ENCODE measurements at regions not wholly inside any gene's neighbourhood (a gene's known extent, or its start where the extent isn't known, plus 50 kb on each side); places are given as distances from the start of the nearest gene placed in this dataset.
A peak's percentile ranks its signal among the peaks of the same experiment; 100 is the strongest.

DNA sequence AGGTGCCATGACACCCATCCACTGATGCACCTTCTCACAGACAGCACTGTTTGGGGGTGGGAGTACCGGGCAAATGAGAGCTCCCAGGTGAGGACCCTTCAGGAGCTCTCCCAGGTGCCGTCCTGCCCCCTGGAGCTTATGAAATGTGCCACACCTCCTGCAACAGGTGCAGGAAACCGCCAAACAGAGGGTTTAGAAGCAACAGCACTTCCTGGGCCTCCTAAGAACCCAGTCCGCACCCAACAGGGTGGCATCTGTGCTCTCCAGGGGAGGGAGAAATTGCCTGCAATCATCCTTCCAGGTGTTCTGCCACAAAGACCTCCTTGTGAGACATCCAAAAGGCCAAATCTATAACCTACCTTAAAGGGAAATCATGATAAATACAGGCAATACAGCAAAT lies 87.7 kb upstream of the ATP1B1 start:
- Mint-ChIP-seq H3K27ac (no peak overlapping the region), H3K9me3 (peaks cover 1% of the 10 kb centered on the region), H3K27me3 (peaks cover 5% of the 10 kb centered on the region), H3K4me3 (no peak overlapping the region), H3K36me3 (ENCODE audit: low read depth) (no peaks in the 10 kb centered on the region), H3K4me1 (ENCODE audit: low read depth) (peaks cover 18% of the 10 kb centered on the region)
- intact Hi-C loops (cut with micrococcal nuclease) = no loop called here

DNA sequence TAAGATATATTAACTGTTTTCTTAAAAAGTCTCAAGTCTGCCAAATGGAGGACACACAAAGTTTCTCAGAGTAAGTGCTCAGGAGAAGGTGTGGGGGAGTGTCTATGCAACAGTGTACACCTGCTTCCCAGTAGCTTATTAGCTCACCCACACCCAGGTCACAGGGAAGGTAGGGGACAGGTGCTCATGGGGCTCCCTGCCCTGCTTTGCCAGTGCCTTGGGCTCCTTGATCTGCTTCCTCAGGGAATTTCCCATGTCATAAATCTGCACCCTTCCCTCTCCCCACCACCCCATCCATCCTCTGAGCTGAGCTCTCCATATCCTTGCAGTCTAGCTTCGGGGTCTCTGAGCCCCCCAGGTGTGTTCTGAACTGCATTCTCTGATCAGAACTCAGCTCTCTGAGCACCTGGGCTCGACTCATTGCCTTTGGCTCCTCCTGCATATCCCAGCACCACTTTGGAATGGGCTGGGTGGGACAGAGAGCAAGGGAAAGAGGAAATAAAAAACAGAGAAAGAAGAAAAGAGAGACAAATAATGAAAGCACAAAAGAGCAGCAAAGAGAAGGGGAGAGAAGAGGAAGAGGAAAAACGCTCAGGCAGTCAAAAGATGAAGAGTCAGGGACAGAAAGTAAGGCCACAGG lies 87.0 kb upstream of the ATP1B1 start:
- Mint-ChIP-seq H3K9me3 (peaks cover 9% of the 10 kb centered on the region), H3K27me3 (peaks cover 7% of the 10 kb centered on the region), H3K4me3 (no peak overlapping the region), H3K36me3 (ENCODE audit: low read depth) (no peaks in the 10 kb centered on the region), H3K27ac (no peak overlapping the region), H3K4me1 (ENCODE audit: low read depth) (peaks cover 18% of the 10 kb centered on the region)
- intact Hi-C loops (cut with micrococcal nuclease) = no loop called here

GRCh38 chr1:169020684-169021083 lies 85.8 kb upstream of the ATP1B1 start:
- H3K4me3 Mint-ChIP-seq = no peak overlapping the region
- H3K36me3 Mint-ChIP-seq (ENCODE audit: low read depth) = no peaks in the 10 kb centered on the region
- intact Hi-C loops (cut with micrococcal nuclease) = no loop called here
- H3K4me1 Mint-ChIP-seq (ENCODE audit: low read depth) = peaks cover 18% of the 10 kb centered on the region
- H3K9me3 Mint-ChIP-seq = peaks cover 10% of the 10 kb centered on the region
- H3K27me3 Mint-ChIP-seq = peaks cover 7% of the 10 kb centered on the region
- H3K27ac Mint-ChIP-seq = no peak overlapping the region

DNA sequence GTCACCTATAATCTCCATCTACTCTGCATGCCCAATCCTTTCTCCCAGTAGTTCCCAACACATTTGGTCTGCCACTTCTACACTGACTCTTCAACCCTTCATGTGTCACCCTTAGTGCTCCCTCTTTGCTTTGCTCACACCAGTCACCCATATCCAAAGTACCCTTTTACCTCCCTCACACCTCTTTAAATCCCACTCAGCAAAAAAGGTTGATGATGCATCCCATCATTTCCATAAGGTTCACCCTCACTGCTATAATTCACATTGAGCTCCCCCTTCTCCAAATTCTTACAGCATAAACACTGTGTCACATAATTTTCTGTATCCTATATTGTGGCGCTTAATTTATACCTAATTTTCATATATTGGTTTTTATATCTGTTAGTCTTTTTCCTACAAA lies 83.8 kb upstream of the ATP1B1 start:
- Mint-ChIP-seq H3K27ac (no peak overlapping the region), H3K4me3 (no peak overlapping the region), H3K9me3 (peaks cover 10% of the 10 kb centered on the region), H3K27me3 (peaks cover 5% of the 10 kb centered on the region), H3K36me3 (ENCODE audit: low read depth) (no peaks in the 10 kb centered on the region), H3K4me1 (ENCODE audit: low read depth) (peaks cover 7% of the 10 kb centered on the region)
- intact Hi-C loops (cut with micrococcal nuclease) = no loop called here

DNA sequence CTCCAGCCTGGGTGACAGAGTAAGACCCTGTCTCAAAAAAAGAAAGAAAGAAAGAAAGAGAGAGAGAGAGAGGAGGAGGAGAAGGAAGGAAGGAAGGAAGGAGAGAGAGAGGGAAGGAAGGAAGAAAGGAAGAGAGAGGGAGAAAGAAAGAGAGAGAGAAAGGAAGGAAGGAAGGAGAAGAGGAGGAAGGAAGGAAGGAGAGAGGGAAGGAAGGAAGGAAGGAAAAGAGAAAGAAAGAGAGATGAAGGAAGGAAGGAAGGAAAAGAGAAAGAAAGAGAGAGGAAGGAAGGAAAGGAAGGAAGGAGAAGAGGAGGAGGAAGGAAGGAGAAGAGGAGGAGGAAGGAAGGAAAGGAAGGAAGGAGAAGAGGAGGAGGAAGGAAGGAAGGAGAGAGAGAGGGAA lies 82.2 kb upstream of the ATP1B1 start:
- H3K4me1 Mint-ChIP-seq (ENCODE audit: low read depth) = peaks cover 7% of the 10 kb centered on the region
- H3K4me3 Mint-ChIP-seq = no peak overlapping the region
- no peaks in the 10 kb centered on the region for H3K36me3 Mint-ChIP-seq (ENCODE audit: low read depth)
- intact Hi-C loops (cut with micrococcal nuclease) = no loop called here
- H3K27ac Mint-ChIP-seq = no peak overlapping the region
- H3K9me3 Mint-ChIP-seq = peaks cover 10% of the 10 kb centered on the region
- H3K27me3 Mint-ChIP-seq = peaks cover 5% of the 10 kb centered on the region

GRCh38 chr1:169024800-169025271 lies 81.7 kb upstream of the ATP1B1 start:
- peaks cover 10% of the 10 kb centered on the region for H3K9me3 Mint-ChIP-seq
- H3K4me1 Mint-ChIP-seq (ENCODE audit: low read depth) = peaks cover 2% of the 10 kb centered on the region

GRCh38 chr1:169025412-169025811 lies 81.1 kb upstream of the ATP1B1 start:
- Mint-ChIP-seq H3K9me3 (peaks cover 10% of the 10 kb centered on the region), H3K27me3 (peaks cover 1% of the 10 kb centered on the region), H3K4me1 (ENCODE audit: low read depth) (no peaks in the 10 kb centered on the region), H3K4me3 (no peak overlapping the region), H3K36me3 (ENCODE audit: low read depth) (no peaks in the 10 kb centered on the region), H3K27ac (no peak overlapping the region)
- intact Hi-C loops (cut with micrococcal nuclease) = no loop called here

More at GRCh38 chr1:169024800-169025271, 81.7 kb upstream of the ATP1B1 start:
- Mint-ChIP-seq H3K27me3 (peaks cover 2% of the 10 kb centered on the region), H3K36me3 (ENCODE audit: low read depth) (no peaks in the 10 kb centered on the region), H3K27ac (no peak overlapping the region), H3K4me3 (no peak overlapping the region)
- intact Hi-C loops (cut with micrococcal nuclease) = no loop called here

- intact Hi-C loops (cut with micrococcal nuclease) = no loop called here
- no peak overlapping the region for H3K27ac Mint-ChIP-seq
- peaks cover 7% of the 10 kb centered on the region for H3K4me1 Mint-ChIP-seq (ENCODE audit: low read depth)
- H3K36me3 Mint-ChIP-seq (ENCODE audit: low read depth) = no peaks in the 10 kb centered on the region
- H3K4me3 Mint-ChIP-seq = no peak overlapping the region
- H3K9me3 Mint-ChIP-seq = peaks cover 10% of the 10 kb centered on the region
- H3K27me3 Mint-ChIP-seq = peaks cover 1% of the 10 kb centered on the region
These were observed 78.7 kb upstream of the ATP1B1 start for GRCh38 chr1:169027607-169028320.

DNA sequence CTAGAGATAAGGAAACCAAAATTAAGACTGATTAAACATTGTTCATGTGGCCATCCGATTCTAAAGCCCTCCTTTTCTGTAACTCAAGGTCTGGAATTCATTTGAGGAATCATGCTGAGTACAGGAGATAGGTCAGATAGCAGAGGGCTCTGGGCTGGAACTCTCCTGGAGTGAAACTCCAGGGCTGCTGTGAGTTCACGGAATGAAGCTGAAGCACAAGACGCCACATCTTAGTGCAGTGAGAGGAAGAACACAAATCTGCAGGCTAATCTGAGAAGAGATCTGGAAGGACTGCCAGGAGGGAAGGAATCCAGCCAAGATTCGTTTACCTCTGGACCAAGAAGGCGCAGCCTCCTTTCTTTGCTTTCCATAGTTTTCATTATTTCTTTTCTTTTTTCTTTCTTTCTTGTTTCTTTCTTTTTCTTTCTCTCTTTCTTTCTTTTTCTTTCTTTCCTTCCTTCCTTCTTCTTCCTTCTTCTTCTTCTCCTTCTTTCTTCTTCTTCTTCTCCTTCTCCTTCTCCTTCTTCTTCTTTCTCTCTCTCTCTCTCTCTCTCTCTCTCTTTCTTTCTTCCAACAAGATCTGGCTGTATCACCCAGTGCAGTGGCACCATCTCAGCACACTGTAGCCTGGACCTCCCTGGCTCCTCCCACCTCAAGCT lies 74.8 kb upstream of the ATP1B1 start:
- H3K4me1 Mint-ChIP-seq (ENCODE audit: low read depth) = peaks cover 7% of the 10 kb centered on the region
- H3K9me3 Mint-ChIP-seq = peaks cover 3% of the 10 kb centered on the region

DNA sequence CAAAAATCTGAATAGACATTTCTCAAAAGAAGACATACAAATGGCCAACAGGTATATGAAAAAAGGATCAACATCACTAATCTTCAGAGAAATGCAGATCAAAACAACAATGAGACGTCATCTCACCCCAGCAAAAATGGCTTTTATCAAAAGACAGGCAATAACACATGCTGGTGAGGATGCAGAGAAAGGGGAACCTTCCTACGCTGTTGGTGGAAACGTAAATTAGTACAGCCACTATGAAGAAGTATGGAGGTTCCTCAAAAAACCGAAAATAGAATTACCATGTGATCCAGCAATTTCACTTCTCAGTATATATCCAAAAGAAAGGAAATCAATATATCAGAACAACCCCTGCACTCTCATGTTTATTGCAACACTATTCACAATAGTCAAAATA lies 65.1 kb upstream of the ATP1B1 start:
- Mint-ChIP-seq H3K27me3 (no peaks in the 10 kb centered on the region), H3K27ac (peak overlapping the region; percentile 41), H3K4me1 (ENCODE audit: low read depth) (peaks cover 70% of the 10 kb centered on the region), H3K4me3 (no peak overlapping the region), H3K9me3 (peaks cover 22% of the 10 kb centered on the region), H3K36me3 (ENCODE audit: low read depth) (peaks cover 9% of the 10 kb centered on the region)
- intact Hi-C loops (cut with micrococcal nuclease) = loop anchor here (5.0 kb wide), 1 partner anchor 66 kb away; the partner anchor contains the start of gene ATP1B1

More for the DNA sequence above, 74.8 kb upstream of the ATP1B1 start:
- H3K27me3 Mint-ChIP-seq = no peaks in the 10 kb centered on the region
- peaks cover 1% of the 10 kb centered on the region for H3K36me3 Mint-ChIP-seq (ENCODE audit: low read depth)
- intact Hi-C loops (cut with micrococcal nuclease) = loop anchor here (10.0 kb wide), 1 partner anchor 47 kb away; no protein-coding TSS in a partner anchor
- H3K27ac Mint-ChIP-seq = no peak overlapping the region
- no peak overlapping the region for H3K4me3 Mint-ChIP-seq

GRCh38 chr1:169042377-169042776 lies 64.1 kb upstream of the ATP1B1 start:
- no peaks in the 10 kb centered on the region for H3K27me3 Mint-ChIP-seq
- intact Hi-C loops (cut with micrococcal nuclease) = loop anchor here (5.0 kb wide), 1 partner anchor 65 kb away; the partner anchor contains the start of gene ATP1B1

DNA sequence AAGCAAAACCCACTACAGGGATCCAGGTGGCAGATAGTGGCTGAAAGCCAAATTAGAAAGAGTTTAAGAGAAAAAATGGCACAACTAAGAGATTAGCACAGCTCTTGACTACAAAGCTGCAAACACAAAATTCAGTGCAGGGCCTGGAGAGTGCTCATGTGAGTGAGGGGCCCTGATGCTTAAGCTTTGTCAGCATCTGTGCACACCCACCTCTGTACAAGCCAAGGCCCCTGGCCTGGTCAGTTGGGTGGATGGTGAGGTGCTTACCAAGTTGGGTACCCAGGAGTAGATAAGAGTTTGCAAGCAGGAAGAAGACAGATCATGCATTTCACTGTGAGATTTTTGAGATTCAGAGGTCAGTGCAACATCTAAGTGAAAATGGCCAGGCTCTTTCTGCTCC lies 62.7 kb upstream of the ATP1B1 start:
- Mint-ChIP-seq H3K36me3 (ENCODE audit: low read depth) (no peaks in the 10 kb centered on the region), H3K4me1 (ENCODE audit: low read depth) (peaks cover 95% of the 10 kb centered on the region), H3K27ac (peak overlapping the region; percentile 88), H3K4me3 (no peak overlapping the region), H3K9me3 (no peaks in the 10 kb centered on the region), H3K27me3 (no peaks in the 10 kb centered on the region)
- intact Hi-C loops (cut with micrococcal nuclease) = loop anchor here (5.0 kb wide), 1 partner anchor 63 kb away; the partner anchor contains the start of gene ATP1B1

More at GRCh38 chr1:169042377-169042776, 64.1 kb upstream of the ATP1B1 start:
- H3K4me3 Mint-ChIP-seq = no peak overlapping the region
- H3K9me3 Mint-ChIP-seq = peaks cover 12% of the 10 kb centered on the region
- H3K27ac Mint-ChIP-seq = no peak overlapping the region
- peaks cover 80% of the 10 kb centered on the region for H3K4me1 Mint-ChIP-seq (ENCODE audit: low read depth)
- peaks cover 1% of the 10 kb centered on the region for H3K36me3 Mint-ChIP-seq (ENCODE audit: low read depth)

DNA sequence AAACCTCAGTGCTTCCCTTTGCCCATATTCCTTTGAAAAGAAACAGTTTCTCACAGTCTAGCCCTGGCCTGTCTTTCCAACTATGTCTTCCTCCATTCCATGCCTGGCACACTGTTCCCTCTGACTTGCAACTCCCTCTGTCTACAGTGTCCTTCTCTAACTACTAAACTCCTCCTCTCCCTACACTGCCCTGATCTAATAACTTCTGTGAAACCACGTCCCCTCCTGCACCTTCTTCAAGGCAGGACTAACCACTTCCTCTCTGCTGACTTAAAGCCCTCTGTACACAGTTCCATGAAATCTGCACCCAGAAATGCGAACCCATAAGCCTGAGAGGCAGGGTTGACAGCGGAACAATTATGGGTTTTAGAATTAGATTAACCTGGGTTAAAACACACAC lies 62.2 kb upstream of the ATP1B1 start:
- H3K4me1 Mint-ChIP-seq (ENCODE audit: low read depth) = peaks cover 95% of the 10 kb centered on the region
- intact Hi-C loops (cut with micrococcal nuclease) = loop anchor here (5.0 kb wide), 1 partner anchor 63 kb away; the partner anchor contains the start of gene ATP1B1

DNA sequence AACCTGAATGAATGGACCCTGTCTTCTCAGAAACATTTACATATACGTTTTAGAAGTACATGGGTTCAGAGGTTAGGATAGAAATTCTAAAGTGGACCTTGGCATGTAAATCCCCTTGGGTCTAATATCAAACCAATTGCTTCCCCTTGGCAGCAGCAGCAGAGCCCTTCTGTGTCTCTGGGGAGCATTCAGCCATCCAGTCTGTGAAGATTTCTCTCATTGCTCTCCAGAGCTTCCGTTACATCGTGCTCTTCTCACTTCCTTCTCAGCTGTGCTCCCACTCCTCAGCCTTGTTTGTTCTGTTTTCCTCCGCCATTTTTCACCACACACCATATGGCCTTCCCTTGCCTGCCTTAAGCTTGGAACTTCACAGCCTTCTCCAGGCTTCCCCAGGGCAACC lies 61.5 kb upstream of the ATP1B1 start:
- Mint-ChIP-seq H3K27ac (peak overlapping the region; percentile 88), H3K36me3 (ENCODE audit: low read depth) (no peaks in the 10 kb centered on the region), H3K27me3 (no peaks in the 10 kb centered on the region), H3K4me1 (ENCODE audit: low read depth) (peaks cover 95% of the 10 kb centered on the region), H3K4me3 (no peak overlapping the region), H3K9me3 (no peaks in the 10 kb centered on the region)
- intact Hi-C loops (cut with micrococcal nuclease) = loop anchor here (5.0 kb wide), 1 partner anchor 62 kb away; the partner anchor contains the start of gene ATP1B1

More for the DNA sequence above, 62.2 kb upstream of the ATP1B1 start:
- peak overlapping the region; percentile 88 for H3K27ac Mint-ChIP-seq
- no peaks in the 10 kb centered on the region for H3K27me3 Mint-ChIP-seq
- H3K36me3 Mint-ChIP-seq (ENCODE audit: low read depth) = no peaks in the 10 kb centered on the region
- no peaks in the 10 kb centered on the region for H3K9me3 Mint-ChIP-seq
- no peak overlapping the region for H3K4me3 Mint-ChIP-seq
